H54 (cell line): ENCODE measurements at regions not wholly inside any gene's neighbourhood (a gene's known extent, or its start where the extent isn't known, plus 50 kb on each side); places are given as distances from the start of the nearest gene placed in this dataset.
"Not testable (repeated sequence)": the region's sequence is repeated elsewhere in the genome, so short reads cannot be mapped to it uniquely, and the experiment has no call there.

Experiments
- DNase-seq: peaks from one replicate; pipeline ENCODE4 v3.0.0; 2011; ENCODE audit warnings: low spot score, mixed read lengths; ENCODE audit not compliant: insufficient read length
- FAIRE-seq: peaks from 3 replicates; lab custom pipeline; 2011; peaks lifted over from hg19 to GRCh38; lab: Jason Lieb, UNC
- POLR2A ChIP-seq: IDR thresholded peaks from 2 replicates; pipeline ENCODE4 v1.6.1; 2011; ENCODE audit warnings: low read depth, mild to moderate bottlenecking, low read length

- no peak for TF ChIP-seq POLR2A
- FAIRE-seq (no peak), DNase-seq (no peak)
Measured at GRCh38 chr2:131966256-131966655, 195.5 kb downstream of the ANKRD30BL start.

GRCh38 chr2:131958019-131958609, 203.6 kb downstream of the ANKRD30BL start:
- not testable (repeated sequence) for FAIRE-seq, DNase-seq

DNA sequence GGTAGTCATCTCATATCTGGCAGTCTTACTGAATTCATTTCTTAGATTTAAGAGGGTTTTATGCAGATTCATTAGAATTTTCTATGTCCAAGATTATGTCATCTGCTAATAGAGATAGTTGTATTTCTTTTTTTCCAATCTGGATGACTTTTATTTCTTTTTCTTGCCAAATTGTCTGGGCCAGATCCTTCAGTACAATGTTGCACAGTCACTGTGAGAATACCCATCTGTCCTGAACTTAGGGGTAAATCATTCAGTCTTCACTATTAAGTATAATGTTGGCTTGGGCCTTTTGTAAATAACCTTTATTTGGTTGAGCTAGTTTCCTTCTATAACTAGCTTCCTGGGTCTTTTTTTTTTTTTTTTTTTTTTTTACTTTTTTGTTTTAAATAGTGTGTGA, 213.1 kb downstream of the ANKRD30BL start:
- not testable (repeated sequence) for FAIRE-seq, DNase-seq

DNA sequence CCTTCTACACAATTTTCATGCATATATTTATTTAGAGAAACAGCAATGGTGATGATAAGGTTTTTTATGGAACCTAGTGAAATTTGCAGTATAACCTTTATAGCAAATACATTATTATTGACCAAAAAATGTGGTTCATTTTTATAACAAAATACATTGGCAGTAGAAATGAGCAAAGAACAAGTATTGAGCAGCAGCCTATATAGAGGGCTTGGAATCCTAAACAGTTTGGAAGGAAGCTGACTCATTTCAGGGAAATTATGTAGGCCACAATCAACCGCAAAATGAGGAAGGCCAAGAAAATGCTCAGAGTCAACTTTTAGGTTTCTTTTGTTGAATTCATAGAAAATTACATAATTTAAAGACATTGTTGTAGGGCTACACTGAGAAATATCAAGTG, 238.5 kb downstream of the ANKRD30BL start:
- FAIRE-seq, result peak; percentile 91
- DNase-seq, result not testable (repeated sequence)

- FAIRE-seq, DNase-seq: not testable (repeated sequence)
Measured at GRCh38 chr2:131922854-131923253, 238.9 kb downstream of the ANKRD30BL start.
